ENCODE measurements at regions not wholly inside any gene's neighbourhood (a gene's known extent, or its start where the extent isn't known, plus 50 kb on each side); places are given as distances from the start of the nearest gene placed in this dataset.

- no peak overlapping the region for H2AFZ ChIP-seq (ENCODE audit: low read length)
- no peak overlapping the region for H4K91ac ChIP-seq (replicated peaks; ENCODE audit: insufficient read length, low read length)
- no peak overlapping the region for H2BK20ac ChIP-seq (ENCODE audit: low read length)
- ChIA-PET POLR2A (ENCODE audit: partially characterized antibody) (no interaction called here), CTCF (ENCODE audit: partially characterized antibody) (interaction anchor here (0.7 to 1.6 kb wide), 2 partner anchors 8 to 31 kb away, joined by 3 to 4 read pairs; no protein-coding TSS in a partner anchor)
- no peak overlapping the region for H4K5ac ChIP-seq (ENCODE audit: insufficient read length, low read depth, low read length)
- peaks cover 3 to 15% of the 10 kb centered on the region in 2 experiments; a peak in 3 of 4 replicates for H3K9me3 ChIP-seq (ENCODE audit: insufficient read depth in 2 of 2, low read depth in 1 of 2, low read length in 1 of 2)
- no peak for TF ChIP-seq ZNF274 (IDR thresholded peaks at IDR 0.05; ENCODE audit: borderline replicate concordance, extremely low read depth, low read length)
- H2BK5ac ChIP-seq (ENCODE audit: low read depth, low read length): no peak overlapping the region
- FAIRE-seq (no peak), DNase-seq (ENCODE audit: low read depth in 1 of 2, low spot score in 2 of 2) (no peak)
- H3K4me2 ChIP-seq (ENCODE audit: insufficient read depth in 1 of 2, low read depth in 2 of 2, low read length in 2 of 2): no peak overlapping the region
- no peak overlapping the region for H2BK120ac ChIP-seq (replicated peaks; ENCODE audit: low read depth, low read length)
- H3K23me2 ChIP-seq (ENCODE audit: low read depth, low read length): no peaks in the 10 kb centered on the region
- no peak overlapping the region for H3K18ac ChIP-seq (ENCODE audit: extremely low read depth, low read length)
- H3K27ac ChIP-seq (ENCODE audit: low read depth, low read length): no peak overlapping the region
- H3K9ac ChIP-seq (replicated peaks in 1 of 4; ENCODE audit: extremely low read depth in 1 of 4, low read depth in 3 of 4, low read length in 3 of 4): no peak overlapping the region
- no peak overlapping the region for H2BK12ac ChIP-seq (ENCODE audit: low read depth, low read length)
- H3K23ac ChIP-seq (ENCODE audit: insufficient read length): no peak overlapping the region
- no peaks in the 10 kb centered on the region for H3K4me1 ChIP-seq (replicated peaks in 1 of 4; ENCODE audit: control insufficient read depth in 3 of 4, insufficient read depth in 4 of 4, low read length in 3 of 4)
- H4K20me1 ChIP-seq (replicated peaks in 1 of 2; ENCODE audit: control insufficient read depth in 1 of 2, insufficient read depth in 2 of 2, low read length in 2 of 2): no peaks in the 10 kb centered on the region
- H3K79me1 ChIP-seq (ENCODE audit: low read depth, low read length): no peaks in the 10 kb centered on the region
- H3K27me3 ChIP-seq (replicated peaks in 1 of 4; ENCODE audit: control insufficient read depth in 3 of 4, extremely low read depth in 1 of 4, insufficient read depth in 3 of 4, low read length in 3 of 4): no peaks in the 10 kb centered on the region
- no peak overlapping the region for H3K4ac ChIP-seq (replicated peaks; ENCODE audit: insufficient read length, low read depth, low read length)
- H3K4me3 ChIP-seq (ENCODE audit: extremely low read depth in 1 of 4, insufficient read depth in 2 of 4, low read depth in 3 of 4, low read length in 4 of 4): no peak overlapping the region
- no peak overlapping the region for H2AK5ac ChIP-seq (ENCODE audit: low read depth, low read length)
- no peak overlapping the region for H3K56ac ChIP-seq (replicated peaks; ENCODE audit: insufficient read length, low read depth, low read length)
- no peaks in the 10 kb centered on the region; a peak in 1 of 8 replicates for H3K36me3 ChIP-seq (ENCODE audit: control insufficient read depth in 2 of 4, insufficient read depth in 4 of 4, low read length in 3 of 4)
- H3K14ac ChIP-seq (ENCODE audit: insufficient read length): no peak overlapping the region
- H3K79me2 ChIP-seq (ENCODE audit: control insufficient read depth in 1 of 2, insufficient read depth in 2 of 2, low read length in 2 of 2): no peaks in the 10 kb centered on the region
- H2BK15ac ChIP-seq (ENCODE audit: low read length): no peak overlapping the region
- no peak overlapping the region for H4K8ac ChIP-seq (ENCODE audit: extremely low read depth, insufficient read depth, low read length)
These were observed 152.2 kb downstream of the S1PR1 start for GRCh38 chr1:101388904-101389546.
